ENCODE measurements at regions not wholly inside any gene's neighbourhood (a gene's known extent, or its start where the extent isn't known, plus 50 kb on each side); places are given as distances from the start of the nearest gene placed in this dataset.

- DNase-seq (ENCODE audit: low read depth) = peak; percentile 76
- TF ChIP-seq CTCF (conservative IDR thresholded peaks at IDR 0.05; ENCODE audit: low read depth, low read length) = no peak
- no peak overlapping the region for H3K4me3 ChIP-seq (ENCODE audit: low read length)
Measured at GRCh38 chr14:97077253-97077653, 280.1 kb downstream of the VRK1 start.

GRCh38 chr14:97077687-97078086 lies 280.5 kb downstream of the VRK1 start:
- no peak for DNase-seq (ENCODE audit: low read depth)
- no peak overlapping the region for H3K4me3 ChIP-seq (ENCODE audit: low read length)
- no peak for TF ChIP-seq CTCF (conservative IDR thresholded peaks at IDR 0.05; ENCODE audit: low read depth, low read length)

- no peak for DNase-seq (ENCODE audit: low read depth)
Measured at GRCh38 chr14:97080991-97081390, 283.8 kb downstream of the VRK1 start.

GRCh38 chr14:97095269-97095668 lies 298.1 kb downstream of the VRK1 start:
- no peak overlapping the region for H3K4me3 ChIP-seq (ENCODE audit: low read length)
- DNase-seq (ENCODE audit: low read depth) = no peak
- no peak for TF ChIP-seq CTCF (conservative IDR thresholded peaks at IDR 0.05; ENCODE audit: low read depth, low read length)

More at GRCh38 chr14:97080991-97081390, 283.8 kb downstream of the VRK1 start:
- H3K4me3 ChIP-seq (ENCODE audit: low read length) = no peak overlapping the region
- TF ChIP-seq CTCF (conservative IDR thresholded peaks at IDR 0.05; ENCODE audit: low read depth, low read length) = no peak

GRCh38 chr14:97097296-97097695 lies 300.1 kb downstream of the VRK1 start:
- no peak for TF ChIP-seq CTCF (conservative IDR thresholded peaks at IDR 0.05; ENCODE audit: low read depth, low read length)
- H3K4me3 ChIP-seq (ENCODE audit: low read length) = no peak overlapping the region
- DNase-seq (ENCODE audit: low read depth) = no peak

- no peak for TF ChIP-seq CTCF (conservative IDR thresholded peaks at IDR 0.05; ENCODE audit: low read depth, low read length)
- H3K4me3 ChIP-seq (ENCODE audit: low read length) = no peak overlapping the region
- DNase-seq (ENCODE audit: low read depth) = no peak
Measured at GRCh38 chr14:97100306-97100705, 303.1 kb downstream of the VRK1 start.

GRCh38 chr14:97101561-97101960 lies 304.4 kb downstream of the VRK1 start:
- no peak for TF ChIP-seq CTCF (conservative IDR thresholded peaks at IDR 0.05; ENCODE audit: low read depth, low read length)
- DNase-seq (ENCODE audit: low read depth) = no peak
- H3K4me3 ChIP-seq (ENCODE audit: low read length) = no peak overlapping the region

All from retinal pigment epithelial cell (primary cell).